NCI-H2029 (cell line): ENCODE measurements at regions not wholly inside any gene's neighbourhood (a gene's known extent, or its start where the extent isn't known, plus 50 kb on each side); places are given as distances from the start of the nearest gene placed in this dataset.

Experiments
- DNase-seq: peaks from one replicate; lab custom pipeline; 2025; lab: John Stamatoyannopoulos, UW

DNA sequence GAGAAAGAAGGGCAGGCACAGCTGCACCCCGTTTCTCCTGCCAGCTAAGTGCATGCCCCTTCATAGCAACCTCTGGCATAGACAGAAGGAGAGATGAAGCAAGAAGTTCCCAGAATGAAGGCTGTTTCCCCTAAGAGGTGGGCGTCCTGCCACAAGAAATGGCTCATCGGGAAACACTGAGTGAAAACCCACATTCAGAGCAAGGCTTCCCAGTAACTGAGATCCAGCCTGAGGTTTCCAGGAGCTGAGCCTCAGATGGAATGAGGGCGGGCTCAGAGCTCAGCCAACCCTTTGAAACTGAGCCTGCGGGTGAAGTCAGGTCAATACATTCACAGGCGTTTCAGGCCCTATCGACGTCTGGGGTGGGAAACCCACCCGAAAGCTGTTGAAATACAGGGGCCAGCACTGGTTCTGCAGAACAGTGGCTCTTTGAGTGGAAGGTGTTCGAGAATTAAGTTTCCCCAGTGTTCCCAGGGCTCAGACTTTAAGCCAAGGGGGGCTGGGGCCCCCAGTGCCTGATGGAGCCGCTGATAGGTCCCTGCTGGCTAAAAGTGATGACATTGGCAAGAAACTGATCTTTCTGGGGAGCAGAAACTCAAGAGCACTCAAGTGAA is 510.2 kb downstream of the RPS24 start:
- no peak for DNase-seq

DNA sequence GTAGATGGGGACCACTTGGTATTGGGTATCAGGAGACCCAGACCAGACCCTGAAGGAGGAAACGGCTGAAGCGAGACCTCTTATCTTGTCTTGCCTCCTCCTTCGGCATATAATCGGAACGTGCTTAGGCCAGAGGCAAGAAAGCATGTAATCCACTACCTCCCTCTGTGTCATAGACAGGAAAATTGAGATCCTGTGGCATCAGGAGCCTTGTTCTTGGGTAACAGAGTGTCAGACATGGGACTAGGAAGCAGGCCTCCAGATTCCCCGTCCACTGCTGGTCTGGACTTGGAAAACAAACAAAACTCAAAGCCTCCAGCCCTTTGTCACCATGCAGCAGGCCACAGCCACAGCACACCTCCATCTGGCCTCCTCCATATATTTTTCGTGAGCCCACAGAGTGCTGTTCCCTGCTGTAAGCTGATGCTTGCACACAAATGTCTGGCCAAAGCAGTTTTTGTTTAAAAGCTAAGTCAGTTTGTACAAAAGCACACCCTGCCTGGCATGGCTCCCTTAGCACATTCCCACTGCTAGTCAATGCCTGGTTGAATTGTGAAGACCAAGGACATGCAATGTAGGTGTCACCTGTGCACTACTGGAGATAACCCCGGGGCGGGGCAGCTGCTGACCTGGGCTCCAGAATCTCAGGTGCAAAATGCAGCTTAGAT is 510.9 kb downstream of the RPS24 start:
- DNase-seq = no peak

GRCh38 chr10:78545756-78546155 is 512.1 kb downstream of the RPS24 start:
- DNase-seq = no peak

DNA sequence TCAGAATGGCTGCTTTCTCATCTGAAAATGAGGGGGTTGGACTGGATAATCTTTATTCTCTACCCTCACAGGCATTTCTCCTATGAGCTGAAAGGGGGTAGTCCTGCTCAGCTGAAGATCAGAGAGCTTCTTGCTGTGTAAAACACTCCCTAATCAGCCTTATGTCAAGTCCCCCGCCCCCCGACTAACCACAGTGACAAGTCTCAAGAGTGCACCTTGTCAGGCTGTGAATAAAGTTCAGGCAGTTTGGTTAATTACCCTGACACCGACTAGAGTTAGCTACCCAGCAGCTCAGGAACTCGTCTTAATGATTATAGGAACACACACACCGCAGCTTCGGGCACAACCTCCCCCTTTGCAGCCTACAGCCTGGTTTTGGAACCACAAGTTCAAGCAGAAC is 513.7 kb downstream of the RPS24 start:
- DNase-seq = no peak

- no peak for DNase-seq
Observed at GRCh38 chr10:78547905-78548304, 514.2 kb downstream of the RPS24 start.

GRCh38 chr10:78548369-78548768 is 514.7 kb downstream of the RPS24 start:
- no peak for DNase-seq

DNA sequence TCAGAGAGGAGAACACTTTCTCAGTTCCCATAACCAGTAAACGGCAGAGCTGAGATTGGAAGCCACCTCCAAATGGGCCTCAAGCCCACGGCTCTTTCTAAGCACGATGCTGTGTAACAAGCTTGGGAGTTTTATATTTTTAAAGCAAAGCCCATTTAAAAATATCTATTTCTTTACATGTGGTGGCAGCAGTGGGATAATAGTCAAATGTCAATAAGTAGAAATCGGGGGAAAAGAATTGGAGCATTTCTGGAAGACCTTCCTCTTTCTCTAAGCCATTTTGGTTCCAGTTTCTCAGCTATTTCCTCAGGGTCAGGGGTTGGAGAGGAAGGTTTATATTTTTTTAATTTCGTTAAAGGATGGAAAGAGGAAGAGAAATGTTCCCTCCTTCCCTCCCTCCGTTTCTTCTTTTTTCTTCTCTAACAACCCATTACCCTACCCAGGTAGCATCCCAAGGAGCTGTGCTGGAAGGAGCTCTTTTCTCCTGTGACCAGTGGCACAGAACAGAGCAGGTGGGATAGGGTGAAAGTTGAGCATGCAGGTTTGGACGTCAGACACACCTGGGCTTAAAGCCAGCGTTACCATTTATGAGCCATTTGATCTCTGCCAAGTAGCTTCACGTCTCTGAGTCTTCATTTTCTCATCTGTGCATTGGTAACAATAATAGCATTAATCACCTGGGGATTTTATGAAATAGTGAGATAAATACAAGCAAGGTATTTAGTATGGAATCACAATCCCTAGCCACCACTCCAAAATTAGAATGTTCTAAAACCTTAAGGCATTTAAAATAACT is 515.7 kb downstream of the RPS24 start:
- DNase-seq = peak; percentile 58

- no peak for DNase-seq
Observed at GRCh38 chr10:78550090-78550489, 516.4 kb downstream of the RPS24 start.

- no peak for DNase-seq
Observed at GRCh38 chr10:78550716-78551115, 517.1 kb downstream of the RPS24 start.

- no peak for DNase-seq
Observed at GRCh38 chr10:78551184-78552005, 517.4 kb upstream of the ZMIZ1 start.

- no peak for DNase-seq
Observed at GRCh38 chr10:78552261-78552811, 516.4 kb upstream of the ZMIZ1 start.

GRCh38 chr10:78553792-78554191 is 515.0 kb upstream of the ZMIZ1 start:
- no peak for DNase-seq

DNA sequence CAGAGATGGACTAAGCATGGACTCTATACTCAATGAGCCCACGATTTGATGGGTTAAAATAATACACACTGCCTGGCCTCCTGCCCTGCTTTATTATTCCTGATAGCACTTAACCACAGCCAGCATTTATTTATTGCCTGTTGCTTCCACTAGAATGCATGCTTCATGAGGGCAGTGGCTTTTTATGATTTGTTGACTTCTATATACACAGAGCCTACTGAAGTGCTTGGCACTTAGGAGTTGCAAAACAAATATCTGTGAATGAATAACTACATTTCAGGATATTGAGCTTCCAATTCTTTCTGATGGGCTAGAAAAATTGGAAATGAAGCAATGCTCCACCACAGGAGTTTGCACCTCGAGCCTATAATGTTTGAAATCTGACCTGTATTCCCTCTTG is 513.6 kb upstream of the ZMIZ1 start:
- DNase-seq = no peak

GRCh38 chr10:78556705-78557432 is 511.9 kb upstream of the ZMIZ1 start:
- no peak for DNase-seq

DNA sequence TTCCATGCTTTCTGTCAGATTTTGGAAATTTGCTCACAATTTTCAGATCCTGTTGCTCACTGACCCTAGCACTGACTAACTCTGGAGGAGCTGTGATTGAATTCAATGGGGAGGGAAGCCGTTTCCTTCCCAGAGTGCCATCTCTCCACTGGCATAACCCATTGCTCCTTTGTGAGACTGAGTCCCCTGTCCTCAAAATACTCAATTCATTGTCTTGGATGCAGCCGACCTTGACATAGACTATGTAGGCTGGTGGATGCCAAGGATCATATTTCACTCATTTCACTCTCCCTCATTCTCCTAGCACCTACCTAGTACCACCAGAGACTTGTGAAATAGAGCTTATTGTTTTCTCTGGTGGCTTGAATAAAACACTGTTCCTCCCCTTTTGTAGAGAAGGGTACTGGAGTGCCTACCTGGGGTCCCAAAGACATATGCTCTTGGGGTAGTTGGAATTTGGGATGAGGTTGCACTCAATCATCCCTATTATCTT is 511.3 kb upstream of the ZMIZ1 start:
- DNase-seq = no peak

DNA sequence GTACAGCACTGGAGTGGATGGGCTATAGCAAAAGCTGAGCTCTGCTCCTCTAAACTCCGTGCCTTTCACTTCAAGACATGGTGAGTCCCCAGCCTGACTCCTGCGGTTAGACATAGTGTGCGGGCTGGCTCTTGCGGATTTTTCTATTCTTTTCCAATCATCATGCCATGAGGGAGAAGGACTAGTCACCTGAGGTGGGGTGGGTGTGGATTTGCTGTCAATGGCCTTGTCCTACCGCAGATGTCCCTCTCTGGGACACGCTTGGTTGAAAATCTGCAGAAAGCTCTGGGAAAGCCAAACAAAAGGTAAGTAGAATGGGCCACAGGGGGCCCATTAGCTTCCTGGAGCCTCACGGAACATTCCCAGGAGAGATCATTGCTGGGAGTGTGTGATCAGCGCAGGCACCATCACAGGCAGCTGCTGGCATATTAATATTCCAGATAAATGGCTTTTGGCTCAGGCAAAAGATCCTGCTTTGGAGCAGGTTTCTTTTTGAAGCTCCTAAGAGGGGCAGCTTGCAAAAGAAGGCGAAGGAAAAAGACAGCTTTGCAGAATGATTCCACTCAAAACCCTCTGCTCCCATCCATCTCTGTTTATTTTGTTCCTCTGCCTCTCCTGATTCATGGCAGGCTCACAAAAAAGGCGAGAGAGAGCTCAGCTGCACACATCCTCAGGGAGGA is 509.0 kb upstream of the ZMIZ1 start:
- no peak for DNase-seq

DNA sequence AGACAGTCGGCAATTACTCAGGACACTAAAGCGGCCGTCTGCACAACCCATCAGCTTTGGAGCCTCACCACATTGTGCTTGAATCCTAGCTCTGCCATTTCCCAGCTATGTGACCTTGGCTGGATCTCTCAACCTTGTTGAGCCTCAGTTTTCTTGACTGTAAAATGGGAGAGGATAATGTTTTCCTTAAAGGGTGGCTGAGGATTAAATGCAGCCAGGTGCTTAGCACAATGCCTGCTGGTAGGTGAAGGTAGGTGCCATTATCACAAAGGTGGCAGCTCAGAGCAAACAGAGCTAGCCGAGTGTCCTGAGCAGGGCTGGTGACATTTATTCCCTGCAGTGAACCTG is 508.5 kb upstream of the ZMIZ1 start:
- no peak for DNase-seq

- DNase-seq = no peak
Observed at GRCh38 chr10:78563314-78563713, 505.5 kb upstream of the ZMIZ1 start.

GRCh38 chr10:78565841-78566240 is 502.9 kb upstream of the ZMIZ1 start:
- DNase-seq = no peak

GRCh38 chr10:78566284-78567111 is 502.3 kb upstream of the ZMIZ1 start:
- DNase-seq = no peak
